Activated T-cell treated with anti-CD3 and anti-CD28 coated beads for 1 hour (primary cell): ENCODE measurements at regions not wholly inside any gene's neighbourhood (a gene's known extent, or its start where the extent isn't known, plus 50 kb on each side); places are given as distances from the start of the nearest gene placed in this dataset.
A peak's percentile ranks its signal among the peaks of the same experiment; 100 is the strongest.
"Not testable (repeated sequence)": the region's sequence is repeated elsewhere in the genome, so short reads cannot be mapped to it uniquely, and the experiment has no call there.

Experiments used
- DNase-seq: peaks from one replicate; pipeline ENCODE4 v3.0.0-alpha.2; 2020; ENCODE audit warnings: low read depth

DNA sequence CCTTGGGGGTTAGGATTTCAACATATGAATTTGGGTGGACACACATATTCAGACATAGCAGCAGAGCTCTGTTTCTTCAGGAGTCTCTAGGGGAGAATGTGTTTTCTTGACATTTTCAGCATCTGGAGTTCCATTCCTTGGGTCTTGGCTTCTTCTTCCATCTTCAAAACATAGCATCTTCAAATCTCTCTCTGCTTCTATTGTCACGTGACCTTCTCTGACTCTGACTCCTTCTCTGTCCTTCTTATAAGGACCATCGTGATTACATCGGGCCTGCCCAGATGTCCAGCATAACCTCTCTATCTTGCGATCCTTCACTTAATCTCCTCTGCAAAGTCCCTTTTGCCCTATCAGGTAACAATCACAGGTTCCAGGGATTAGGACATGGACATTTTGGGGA, 101.0 kb upstream of the CHD6 start:
- DNase-seq: no peak

DNA sequence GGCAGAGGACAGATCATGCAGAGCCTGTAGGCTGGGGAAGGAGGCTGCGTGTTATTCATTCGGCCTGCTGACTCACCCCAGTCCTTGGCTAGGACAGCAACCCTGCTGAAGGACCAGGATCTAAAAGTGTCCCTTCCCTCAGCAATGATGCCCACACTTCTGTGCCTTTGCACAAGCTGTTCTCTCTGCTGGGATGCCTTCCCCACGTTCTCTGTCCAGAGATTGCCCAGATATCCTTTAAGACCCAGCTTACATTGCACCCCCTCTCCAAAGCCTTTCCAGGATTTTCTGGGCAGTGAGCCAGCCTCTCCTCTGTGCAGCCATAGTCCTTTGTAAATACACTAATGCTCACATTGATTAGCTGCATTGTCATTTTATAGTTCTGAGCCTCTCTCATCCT, 99.3 kb upstream of the CHD6 start:
- DNase-seq: no peak

DNA sequence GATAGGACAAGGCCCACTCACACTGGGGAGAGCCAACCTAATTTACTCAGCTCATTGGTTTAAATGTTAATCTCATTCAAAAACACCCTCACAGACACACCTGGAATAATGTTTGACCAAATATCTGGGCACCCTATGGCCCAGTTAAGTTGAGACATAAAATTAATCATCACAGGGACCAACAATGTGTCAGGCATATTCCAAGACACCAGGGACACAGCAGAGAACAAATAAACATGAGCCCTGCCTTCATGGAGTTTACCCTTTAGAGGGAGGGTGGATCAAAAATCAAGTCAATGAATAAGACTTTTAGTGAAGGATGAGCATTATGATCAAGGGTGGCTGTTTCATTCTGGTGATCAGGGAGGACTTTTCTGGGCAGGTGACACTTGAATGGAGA, 98.7 kb upstream of the CHD6 start:
- DNase-seq: no peak

DNA sequence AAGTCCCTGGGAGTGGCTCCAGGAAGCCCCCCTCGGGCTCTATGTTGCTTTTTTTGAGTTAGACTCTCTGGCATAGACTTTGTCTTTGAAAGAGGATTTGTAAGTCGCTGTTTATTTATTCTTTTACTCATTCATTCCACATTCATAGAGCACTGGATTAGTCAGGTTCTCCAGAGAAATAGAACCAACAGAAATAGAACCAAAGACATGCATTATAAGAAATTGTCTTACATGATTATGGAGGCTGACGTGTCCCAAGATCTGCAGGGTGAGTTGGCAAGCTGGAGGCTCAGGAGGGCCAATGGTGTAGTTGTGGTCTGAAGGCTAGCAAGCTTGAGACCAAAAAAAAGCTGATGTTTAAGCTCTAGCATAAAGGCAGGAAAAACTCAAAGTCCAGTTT, 98.3 kb upstream of the CHD6 start:
- DNase-seq: no peak

DNA sequence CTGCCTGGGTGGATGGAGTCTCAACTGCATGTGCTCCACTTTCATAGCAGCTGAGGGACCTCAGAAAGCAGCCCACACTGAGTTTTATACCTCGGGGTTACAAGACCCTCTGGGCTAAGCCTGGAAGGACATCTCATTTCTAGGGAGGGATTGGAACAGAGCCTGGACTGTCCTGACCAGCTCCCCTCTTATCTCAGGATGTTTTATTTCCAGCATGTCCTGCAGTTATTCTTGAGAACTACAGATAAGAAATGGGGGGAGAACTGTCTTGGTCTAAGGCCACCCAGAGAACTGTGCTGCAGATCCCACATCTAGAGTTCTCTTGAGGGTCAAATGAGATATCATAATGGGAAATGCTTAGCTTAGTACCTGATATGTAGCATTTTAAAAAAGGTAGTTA, 97.3 kb upstream of the CHD6 start:
- DNase-seq: no peak

DNA sequence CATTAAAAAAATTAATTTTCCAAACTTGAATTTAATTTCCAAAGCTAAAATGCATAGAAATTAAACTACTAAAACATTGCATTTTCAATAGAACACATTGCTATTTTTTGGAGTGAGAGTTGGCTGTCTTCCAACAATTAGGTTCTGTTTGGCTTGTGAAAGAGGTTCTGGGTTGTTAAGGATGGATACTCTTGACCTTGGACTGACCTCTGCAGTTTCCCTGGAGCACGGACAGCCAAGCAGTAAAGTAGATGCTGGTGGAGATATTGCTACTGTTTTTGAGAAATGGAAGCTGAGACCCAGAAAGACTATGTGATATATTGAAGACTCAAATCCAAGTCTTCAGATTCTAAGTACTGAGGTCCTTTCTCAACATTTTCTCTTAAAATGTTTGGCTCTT, 95.9 kb upstream of the CHD6 start:
- no peak for DNase-seq

DNA sequence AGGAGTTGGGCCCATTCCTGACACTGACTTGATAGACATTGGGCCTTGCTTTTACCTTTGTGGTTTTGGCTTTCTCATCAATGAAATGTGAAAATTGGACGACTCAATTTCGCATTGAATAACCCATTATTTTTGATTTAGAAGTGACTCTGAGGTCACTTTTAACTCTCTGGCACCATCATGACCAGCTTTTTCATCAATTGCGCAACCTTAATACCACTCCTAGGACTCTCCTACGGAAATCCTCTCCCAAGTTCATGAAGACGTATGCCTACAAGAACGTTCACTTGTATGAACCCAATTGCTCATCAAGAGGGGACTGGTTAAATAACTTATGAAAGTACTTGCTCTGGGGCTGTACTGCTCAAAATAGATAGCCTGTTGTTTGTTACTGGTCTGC, 86.7 kb upstream of the CHD6 start:
- DNase-seq: no peak

DNA sequence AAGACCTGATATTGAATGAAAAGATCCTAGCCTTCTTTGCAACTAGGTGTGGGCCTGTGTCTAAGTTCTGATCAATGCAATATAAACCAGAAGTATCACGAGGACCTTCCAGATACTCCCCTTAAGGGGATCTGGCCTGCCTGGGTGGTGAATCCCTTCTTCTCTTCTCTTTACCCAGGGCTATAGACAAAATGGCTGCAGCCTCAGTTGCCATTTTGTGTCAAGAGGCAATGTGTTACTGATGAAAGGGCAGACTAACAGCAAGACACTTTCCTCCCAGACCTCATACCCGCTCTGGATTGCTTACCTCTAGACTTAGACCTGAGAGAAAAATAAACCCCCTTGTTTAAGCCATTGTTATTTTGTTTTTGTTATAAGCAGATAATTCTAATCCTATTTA, 84.5 kb upstream of the CHD6 start:
- DNase-seq: no peak

DNA sequence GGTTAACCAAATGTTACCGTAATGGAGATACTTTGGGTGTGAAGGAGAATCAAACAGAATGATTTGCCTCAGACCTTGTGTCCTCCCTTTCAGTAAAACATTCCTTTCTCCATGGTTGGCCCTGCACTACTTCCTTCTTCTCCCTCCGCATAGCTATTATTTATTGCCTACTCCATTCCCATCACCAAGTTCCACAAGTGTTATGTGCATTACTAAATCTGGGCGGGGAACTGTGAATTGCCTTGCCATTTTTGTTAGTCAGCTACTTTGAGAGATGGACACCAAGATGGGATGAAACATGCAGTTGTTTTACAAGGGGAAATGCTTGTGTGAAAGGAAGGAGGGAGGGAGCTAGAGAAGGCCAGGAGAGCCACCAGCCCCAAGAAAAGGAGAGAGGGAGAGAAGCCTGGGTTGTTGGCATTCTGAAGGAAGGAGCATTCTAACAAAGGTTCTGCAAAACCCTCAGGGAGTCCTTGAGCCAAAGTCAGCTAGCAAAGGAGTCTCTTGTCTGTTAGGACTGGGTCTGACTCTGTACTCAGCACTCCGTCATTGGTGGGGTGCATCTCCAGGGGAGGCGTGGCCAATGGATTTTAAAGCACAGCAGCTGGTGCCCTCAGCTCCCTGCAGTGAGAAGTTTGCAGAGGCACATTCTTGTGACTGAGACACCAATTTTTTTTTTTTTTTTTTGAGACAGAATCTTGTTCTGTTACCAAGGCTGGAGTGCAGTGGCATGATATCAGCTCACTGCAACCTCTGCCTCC, 83.6 kb upstream of the CHD6 start:
- DNase-seq: no peak

DNA sequence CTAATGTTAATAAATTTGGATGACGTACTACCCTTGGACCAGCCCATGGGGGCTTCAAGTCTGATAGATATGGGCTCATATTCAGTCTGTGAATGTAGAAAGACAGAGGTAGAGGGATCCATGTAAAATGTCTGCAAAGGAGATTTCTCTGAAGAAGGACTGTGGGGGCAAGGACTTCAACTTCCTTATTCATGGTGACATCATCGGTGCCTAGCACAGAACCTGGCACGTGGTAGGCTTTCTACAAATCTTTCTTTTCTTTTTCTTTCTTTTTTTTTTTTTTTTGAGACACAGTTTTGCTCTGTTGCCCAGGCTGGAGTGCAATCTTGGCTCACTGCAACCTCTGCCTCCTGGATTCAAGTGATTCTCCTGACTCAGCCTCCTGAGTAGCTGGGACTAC, 81.5 kb upstream of the CHD6 start:
- not testable (repeated sequence) for DNase-seq

DNA sequence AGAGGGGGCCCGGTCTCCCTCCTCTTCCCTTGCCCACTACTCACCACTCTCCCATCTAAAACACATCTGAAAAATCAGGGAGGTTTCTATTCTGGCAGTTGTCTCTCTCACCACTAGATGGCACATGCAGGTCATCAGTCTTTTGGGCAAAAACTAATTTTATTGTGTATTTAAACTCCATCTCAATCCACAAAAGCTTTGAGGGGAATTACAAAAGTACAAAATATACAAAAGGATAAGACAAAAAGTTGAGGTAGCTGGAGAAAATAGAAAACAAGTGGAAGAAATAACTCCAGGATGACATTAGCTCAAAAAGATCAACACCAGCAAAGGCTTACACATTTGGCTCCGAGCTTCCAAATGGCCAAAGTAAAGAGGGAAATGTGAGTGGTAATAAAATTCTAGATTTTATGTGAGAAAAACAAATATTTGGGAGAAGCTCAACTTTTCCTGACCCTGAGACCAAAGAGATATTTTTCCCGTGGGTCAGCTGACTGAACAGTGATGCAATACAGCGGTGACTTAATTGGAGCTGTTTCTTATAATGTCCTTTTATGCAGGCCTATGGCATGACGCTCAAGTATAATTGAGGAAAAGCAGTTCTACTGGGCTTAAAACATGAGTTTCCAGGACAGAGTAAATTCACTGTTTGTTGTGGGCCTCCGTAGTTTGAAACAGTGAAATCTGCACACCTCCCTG, 79.8 kb upstream of the CHD6 start:
- no peak for DNase-seq

DNA sequence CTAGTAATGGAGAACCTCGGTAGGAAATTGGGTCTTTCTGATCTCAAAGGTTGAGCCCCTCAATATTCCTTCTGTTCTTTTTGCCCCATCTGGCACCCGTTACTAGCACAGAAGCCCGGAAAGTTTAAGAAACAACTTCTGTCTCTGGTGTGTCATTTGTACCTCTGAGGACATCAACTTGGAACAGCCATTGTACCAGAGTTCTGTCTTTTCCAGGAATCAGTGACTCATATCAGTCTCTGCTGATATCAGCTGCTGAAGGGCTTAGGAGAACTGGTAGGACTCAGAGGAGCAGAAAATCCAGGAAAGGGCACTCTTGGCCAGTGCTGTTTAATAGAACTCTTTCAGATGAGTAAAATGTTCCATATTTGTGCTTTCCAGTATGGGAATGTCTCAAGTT, 78.3 kb upstream of the CHD6 start:
- no peak for DNase-seq

DNA sequence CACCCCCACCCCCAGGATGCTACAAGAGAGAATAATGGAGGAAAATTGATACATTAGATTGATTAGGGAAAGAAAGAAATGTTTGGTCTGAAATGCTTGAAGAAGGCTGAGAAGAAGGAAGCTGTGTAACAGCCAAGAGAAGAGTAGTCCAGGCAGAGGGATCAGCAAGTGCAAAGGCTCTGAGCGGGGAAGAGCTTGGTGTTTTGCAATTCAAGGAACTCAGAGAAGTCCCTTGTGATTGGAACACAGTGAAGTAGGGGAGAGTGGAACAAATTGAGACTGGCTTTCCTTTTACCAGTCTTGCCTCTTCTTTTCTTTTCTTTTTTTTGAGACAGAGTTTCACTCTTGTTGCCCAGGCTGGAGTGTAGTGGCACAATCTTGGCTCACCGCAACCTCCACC, 76.6 kb upstream of the CHD6 start:
- no peak for DNase-seq

DNA sequence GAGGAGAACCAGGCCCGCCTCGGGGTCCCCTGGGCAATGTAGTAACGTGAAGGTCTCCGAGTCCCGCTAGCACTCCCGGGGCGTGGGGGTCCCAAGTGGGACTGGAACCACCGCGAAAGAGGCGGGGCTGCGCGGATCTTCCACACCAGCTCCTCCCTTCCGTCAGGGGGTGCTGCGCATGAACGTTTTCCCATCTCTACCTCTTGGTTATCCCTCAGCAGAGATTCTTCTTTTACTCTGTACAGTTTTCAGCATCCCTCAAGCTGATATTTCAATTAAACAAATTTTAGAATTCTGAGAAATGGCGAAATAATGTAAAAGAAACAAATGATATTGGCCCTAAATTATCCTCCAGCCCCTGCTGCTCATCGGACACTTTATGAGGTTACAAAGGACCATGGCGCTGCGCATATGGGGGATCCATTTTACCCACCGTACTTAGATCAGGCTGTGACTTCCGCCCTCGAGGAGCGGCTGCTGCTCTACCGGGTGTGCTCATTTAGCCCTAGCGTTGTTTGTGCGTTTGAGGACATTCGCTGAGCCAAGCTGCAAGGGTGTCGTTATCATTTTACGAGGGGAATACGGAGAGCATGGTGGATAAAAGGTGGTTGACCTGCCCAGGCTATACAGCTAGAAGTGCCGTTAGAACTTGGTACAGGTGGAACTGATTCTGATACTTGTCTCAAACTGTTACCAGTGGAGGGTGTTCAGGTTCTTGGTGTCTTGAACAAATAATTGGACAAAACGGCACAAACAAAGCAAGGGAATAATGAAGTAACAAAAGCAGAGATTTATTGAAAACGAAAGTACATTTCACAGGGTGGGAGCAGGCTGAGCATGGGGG, 75.2 kb upstream of the CHD6 start:
- peak; percentile 64 for DNase-seq

DNA sequence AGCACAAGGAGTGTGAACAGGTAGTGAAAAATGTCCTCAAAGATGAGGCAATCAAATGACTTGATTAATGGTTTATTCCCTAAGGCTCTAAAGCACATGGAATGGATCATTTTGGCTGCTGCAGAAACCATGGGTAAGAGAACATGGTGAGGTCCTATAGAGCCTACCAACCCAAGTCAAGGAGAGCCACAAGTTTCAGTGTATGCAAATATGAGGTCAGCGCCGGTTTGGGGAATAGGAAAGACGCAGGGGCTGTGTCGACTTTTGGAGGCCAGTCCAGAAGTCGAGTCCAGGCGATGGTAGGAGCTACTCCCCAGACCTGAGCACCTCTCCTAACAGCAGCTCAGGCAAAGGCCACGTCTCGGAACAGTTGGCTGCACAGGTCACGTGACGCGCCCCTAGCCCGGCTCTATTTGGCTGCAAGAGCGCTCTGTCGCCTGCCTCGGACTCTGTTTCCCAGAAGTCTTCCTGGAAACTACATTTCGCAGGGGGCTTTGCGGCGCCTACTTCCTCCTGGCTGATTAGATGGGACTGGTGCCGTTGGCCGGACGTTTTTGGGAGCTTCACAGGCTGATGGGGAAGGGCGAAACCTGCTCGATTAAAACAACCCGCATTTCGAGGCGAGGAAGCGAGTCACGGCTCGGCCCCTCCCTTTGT, 74.4 kb upstream of the CHD6 start:
- DNase-seq: peak; percentile 58

DNA sequence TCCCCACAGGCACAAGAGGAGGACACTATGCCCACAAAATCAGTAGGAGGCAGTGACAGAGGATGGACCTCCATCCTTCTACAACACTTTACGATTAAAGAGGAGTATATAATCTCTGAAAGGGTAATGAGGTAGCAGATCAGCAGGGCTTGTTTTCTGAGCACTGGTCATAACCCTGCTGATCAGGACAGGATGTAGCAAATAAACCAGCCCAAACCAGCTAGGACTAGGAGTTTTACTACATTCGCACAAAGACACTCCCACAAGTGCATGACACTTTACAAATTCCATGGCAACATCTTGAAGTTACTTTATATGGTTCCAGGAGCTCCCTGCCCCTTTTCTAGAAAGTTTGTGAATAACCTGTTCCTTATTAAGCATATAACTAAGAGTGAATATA, 73.3 kb upstream of the CHD6 start:
- DNase-seq: no peak

DNA sequence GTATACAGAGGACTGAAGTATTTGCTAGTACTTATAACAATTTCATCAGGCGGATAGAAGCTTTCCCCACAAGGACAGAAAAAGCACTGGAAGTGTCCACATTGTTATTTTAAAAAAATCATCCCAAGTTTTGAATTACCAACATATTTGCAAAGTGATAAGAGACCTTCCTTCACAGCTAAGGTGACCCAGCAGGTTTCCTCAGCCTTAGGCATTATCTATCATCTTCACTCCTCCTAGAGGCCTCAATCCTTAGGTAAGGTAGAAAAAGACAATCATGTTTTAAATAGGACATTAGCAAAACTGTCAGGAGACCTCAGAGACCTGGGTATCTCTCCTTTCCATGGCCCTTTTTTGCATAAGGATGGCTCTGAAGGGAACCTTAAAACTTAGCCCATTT, 72.5 kb upstream of the CHD6 start:
- DNase-seq: no peak

DNA sequence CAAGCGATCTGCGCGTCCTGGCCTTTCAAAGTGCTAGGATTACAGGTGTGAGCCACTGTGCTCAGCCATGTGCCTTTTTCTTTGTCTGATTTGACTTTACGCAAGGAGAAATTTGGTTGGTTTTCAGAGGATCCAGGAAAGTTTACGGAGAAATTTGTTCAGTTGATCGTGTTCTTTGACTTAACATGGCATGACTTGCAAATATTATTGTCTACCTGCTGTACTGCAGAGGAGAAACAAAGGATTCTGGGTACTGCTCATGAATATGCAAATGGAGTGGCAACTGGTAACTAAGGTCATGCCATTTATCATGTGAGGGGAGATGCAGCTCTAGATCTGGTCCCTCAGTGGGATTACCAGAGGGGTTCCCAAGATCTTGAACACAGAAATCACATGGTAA, 68.8 kb upstream of the CHD6 start:
- no peak for DNase-seq

DNA sequence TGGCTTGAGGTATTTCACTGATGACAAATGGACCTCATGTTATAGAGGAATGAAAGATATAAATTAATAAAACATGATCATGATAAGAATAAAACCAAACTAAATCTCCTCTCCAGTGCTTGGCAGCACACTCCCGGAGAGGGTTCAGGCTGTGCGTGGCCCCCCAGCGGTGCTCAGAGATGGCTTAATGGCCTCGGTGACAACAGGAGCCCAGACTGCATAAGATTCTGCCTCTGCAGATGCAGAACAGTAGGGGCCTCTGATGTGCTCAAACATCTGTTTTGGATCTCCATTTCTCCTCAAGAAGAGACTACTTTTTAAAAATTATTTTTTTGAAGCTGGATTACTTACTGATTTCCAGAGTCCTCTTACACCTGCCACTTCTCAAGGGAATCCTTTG, 67.0 kb upstream of the CHD6 start:
- DNase-seq: not testable (repeated sequence)

DNA sequence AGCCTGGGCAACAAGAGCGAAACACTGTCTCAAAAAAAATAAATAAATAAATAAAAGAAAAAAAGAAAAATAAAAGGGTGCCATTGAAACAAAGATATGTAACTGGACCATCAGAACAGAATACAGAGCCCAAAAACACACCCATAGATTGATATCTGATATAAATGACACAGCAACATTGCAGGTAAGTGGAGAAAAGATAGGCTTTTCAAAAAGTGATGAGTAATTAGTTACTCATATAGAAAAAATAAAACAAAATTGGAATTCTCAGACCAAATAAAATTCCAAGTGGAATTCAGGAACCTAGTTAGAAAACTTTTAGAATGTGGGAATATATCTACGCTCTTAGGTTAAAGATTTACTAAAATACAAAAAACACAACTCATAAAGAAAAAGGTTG, 60.6 kb upstream of the CHD6 start:
- no peak for DNase-seq

DNA sequence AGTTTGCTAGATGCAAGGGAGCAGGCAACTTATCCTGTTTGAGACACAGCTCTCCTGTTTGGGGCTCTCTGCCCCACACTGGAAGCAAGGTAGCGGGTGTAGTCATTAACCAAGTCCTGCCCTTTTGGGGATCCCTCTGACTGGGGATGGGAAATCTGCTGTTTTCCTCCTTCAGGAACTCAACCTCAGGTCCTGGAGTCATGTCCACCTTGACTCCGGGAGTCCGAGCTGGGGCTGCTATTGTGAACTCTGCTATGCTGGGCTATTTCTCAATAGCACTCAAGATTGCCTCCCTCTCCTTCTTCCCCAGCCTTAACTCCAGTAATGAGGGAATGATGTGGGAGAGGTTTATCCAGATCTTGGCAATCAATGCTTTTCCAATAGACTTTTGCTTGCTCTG, 54.1 kb upstream of the CHD6 start:
- no peak for DNase-seq

DNA sequence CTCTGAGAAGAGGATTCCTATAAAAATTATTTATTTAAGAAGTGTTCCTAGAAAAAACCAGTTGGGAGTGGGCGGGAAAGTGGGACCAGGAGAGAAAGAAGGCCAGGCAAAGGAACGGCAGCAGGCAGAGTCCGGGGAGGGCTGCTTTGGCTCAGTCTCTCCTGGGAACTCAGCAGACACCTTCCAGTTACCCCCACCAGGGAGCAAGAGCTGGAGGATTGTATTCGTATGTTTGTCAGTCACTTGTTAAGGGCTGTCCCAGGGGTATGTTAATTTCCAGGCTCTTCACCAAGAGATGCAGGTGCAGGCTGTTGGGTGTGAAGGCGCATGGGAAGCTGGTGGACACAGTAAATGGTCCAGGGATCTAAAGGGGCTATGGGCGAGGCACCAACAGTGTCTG, 53.0 kb upstream of the CHD6 start:
- DNase-seq: no peak

DNA sequence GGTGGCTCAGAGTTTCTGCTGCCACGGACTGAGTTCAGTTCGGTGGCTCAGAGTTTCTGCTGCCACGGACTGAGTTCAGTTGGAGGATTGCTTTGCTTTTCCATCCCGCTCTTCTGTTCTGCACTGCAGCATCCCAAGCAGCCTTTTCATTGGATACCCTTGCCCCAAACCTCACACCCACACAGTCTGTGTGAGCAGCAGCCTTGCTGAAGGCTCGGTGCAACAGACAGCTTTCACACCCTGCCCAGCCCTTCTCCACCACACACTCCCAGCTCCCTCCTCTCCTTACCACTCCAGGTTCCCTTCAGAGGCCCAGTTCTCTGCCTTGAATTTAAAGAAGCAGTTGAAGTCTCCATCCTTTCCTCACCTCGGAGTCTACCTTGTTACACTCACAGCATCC, 52.5 kb upstream of the CHD6 start:
- no peak for DNase-seq
